SK-N-SH (cell line): ENCODE measurements at regions not wholly inside any gene's neighbourhood (a gene's known extent, or its start where the extent isn't known, plus 50 kb on each side); places are given as distances from the start of the nearest gene placed in this dataset.

ENCODE experiments used
- CTCF ChIA-PET: fragments of 300-600, 350-600 bp; formaldehyde crosslinking; extraction: SDS; loops from one replicate; lab custom pipeline; 2021; lab: Yijun Ruan, JAX
- POLR2A ChIA-PET: fragments of 350-600 bp; sonication (Branson Sonifier 250); formaldehyde crosslinking; extraction: SDS; loops from one replicate; lab custom pipeline; 2020; ENCODE audit warnings: antibody characterized with exemption, inconsistent platforms; lab: Yijun Ruan, JAX
- DNase-seq: peaks from one replicate; pipeline ENCODE4 v3.0.0; 2012
- H2AFZ ChIP-seq: fragments of 200-600 bp; sonication (generic); 2 replicates; pipeline ENCODE4 v1.8.1; 2016; ENCODE audit warnings: antibody characterized with exemption, mild to moderate bottlenecking, low read depth
- H3F3A ChIP-seq: fragments of 200-600 bp; sonication (generic); replicated peaks from 2 replicates; pipeline ENCODE3; 2016; ENCODE audit warnings: antibody characterized with exemption, mild to moderate bottlenecking; ENCODE audit not compliant: insufficient read depth
- H3K27ac ChIP-seq, 2 experiments: fragments of 200-500 bp in 1 of 2; fragments of 200-600 bp in 1 of 2; sonication (Bioruptor generic) in 1 of 2; sonication (generic), shearing (Covaris generic) in 1 of 2; 2 replicates each; pipeline versions ENCODE4 v1.5.1 to v1.6.1; 2014 to 2016; ENCODE audit warnings: low read depth in 2 of 2, inconsistent platforms in 1 of 2, low read length in 1 of 2, mild to moderate bottlenecking in 1 of 2, mixed read lengths in 1 of 2
- H3K27me3 ChIP-seq: fragments of 200-600 bp; sonication (generic), shearing (Covaris generic); 2 replicates; pipeline ENCODE4 v1.6.1; 2016; ENCODE audit warnings: mixed run types; ENCODE audit not compliant: insufficient read depth
- H3K36me3 ChIP-seq, 2 experiments: fragments of 200-500 bp in 1 of 2; fragments of 200-600 bp in 1 of 2; sonication (Bioruptor generic) in 1 of 2; sonication (generic) in 1 of 2; replicated peaks in 1 of 2; 2 replicates each; pipeline versions ENCODE3 to v1.5.1; 2014 to 2016; ENCODE audit warnings: low read length in 1 of 2, mild to moderate bottlenecking in 1 of 2; ENCODE audit not compliant: insufficient read depth in 2 of 2, control insufficient read depth in 1 of 2
- H3K4me1 ChIP-seq, 2 experiments: fragments of 200-500 bp in 1 of 2; fragments of 200-600 bp in 1 of 2; sonication (Bioruptor generic) in 1 of 2; sonication (generic), shearing (Covaris generic) in 1 of 2; 2 replicates each; pipeline versions ENCODE4 v1.5.1 to v1.6.1; 2014 to 2016; ENCODE audit warnings: low read depth in 1 of 2, low read length in 1 of 2, mixed run types in 1 of 2; ENCODE audit not compliant: insufficient read depth in 2 of 2, control insufficient read depth in 1 of 2
- H3K4me2 ChIP-seq: fragments of 200-600 bp; sonication (generic), shearing (Covaris generic); 2 replicates; pipeline ENCODE4 v1.6.1; 2017; ENCODE audit warnings: mixed run types
- H3K4me3 ChIP-seq, 2 experiments: fragments of 200-500 bp in 1 of 2; fragments of 200-600 bp in 1 of 2; sonication (Bioruptor generic) in 1 of 2; sonication (generic), shearing (Covaris generic) in 1 of 2; 2 replicates each; pipeline versions ENCODE4 v1.5.1 to v1.8.1; 2014 to 2016; ENCODE audit warnings: low read depth in 2 of 2, inconsistent platforms in 1 of 2, low read length in 1 of 2, mild to moderate bottlenecking in 1 of 2, mixed read lengths in 1 of 2, moderate library complexity in 1 of 2
- H3K79me2 ChIP-seq: fragments of 200-600 bp; sonication (generic); 2 replicates; pipeline ENCODE4 v1.8.1; 2017; ENCODE audit warnings: mild to moderate bottlenecking; ENCODE audit not compliant: insufficient read depth
- H3K9ac ChIP-seq: fragments of 200-600 bp; sonication (generic); 2 replicates; pipeline ENCODE4 v1.6.1; 2017; ENCODE audit warnings: mixed run types
- H3K9me2 ChIP-seq: fragments of 200-600 bp; sonication (generic); 2 replicates; pipeline ENCODE4 v1.6.1; 2017; ENCODE audit warnings: mixed run types
- H3K9me3 ChIP-seq: fragments of 200-600 bp; sonication (generic); 2 replicates; pipeline ENCODE4 v1.6.1; 2017; ENCODE audit warnings: mixed run types, mild to moderate bottlenecking, moderate library complexity
- H4K20me1 ChIP-seq: fragments of 200-600 bp; sonication (generic); 2 replicates; pipeline ENCODE4 v1.6.1; 2017; ENCODE audit warnings: mild to moderate bottlenecking, mixed run types; ENCODE audit not compliant: insufficient read depth
- CHD2 ChIP-seq: fragments of 150-350 bp; IDR thresholded peaks from 2 replicates; pipeline ENCODE4 v1.6.1; 2018; ENCODE audit warnings: low read length; ENCODE audit not compliant: partially characterized antibody
- CTCF ChIP-seq: fragments of 200-600 bp; sonication (generic); IDR thresholded peaks from 2 replicates; pipeline ENCODE4 v1.6.1; 2017; ENCODE audit warnings: antibody characterized with exemption, mild to moderate bottlenecking, moderate library complexity
- FOSL2 ChIP-seq: IDR thresholded peaks from 2 replicates; pipeline ENCODE4 v1.4.0; 2012; ENCODE audit warnings: low read depth, mild to moderate bottlenecking, moderate library complexity, borderline replicate concordance
- FOXM1 ChIP-seq: IDR thresholded peaks from 2 replicates; pipeline ENCODE4 v1.4.0; 2012; ENCODE audit warnings: low read depth, mild to moderate bottlenecking
- GATA2 ChIP-seq: sonication (generic); formaldehyde crosslinking; IDR thresholded peaks from 2 replicates; pipeline ENCODE4 v1.5.0; 2020; ENCODE audit warnings: mild to moderate bottlenecking, missing genetic modification reagents
- IRF3 ChIP-seq: fragments of 150-350 bp; IDR thresholded peaks from 2 replicates; pipeline ENCODE4 v1.6.1; 2016; ENCODE audit warnings: mild to moderate bottlenecking, low read depth, low read length
- JUND ChIP-seq: IDR thresholded peaks from 2 replicates; pipeline ENCODE4 v1.4.0; 2012
- MEF2A ChIP-seq: IDR thresholded peaks from 2 replicates; pipeline ENCODE4 v1.4.0; 2012; ENCODE audit warnings: low read depth, borderline replicate concordance
- MXI1 ChIP-seq: IDR thresholded peaks from 2 replicates; pipeline ENCODE4 v1.6.1; 2012; ENCODE audit warnings: mild to moderate bottlenecking, low read depth, low read length, improper control_type of control experiment
- NRF1 ChIP-seq: IDR thresholded peaks from 2 replicates; pipeline ENCODE4 v1.6.1; 2012; ENCODE audit warnings: low read depth, mild to moderate bottlenecking, low read length
- PBX3 ChIP-seq: IDR thresholded peaks from 2 replicates; pipeline ENCODE4; 2012
- POLR2AphosphoS5 ChIP-seq: IDR thresholded peaks from 2 replicates; pipeline ENCODE4 v1.6.1; 2012; ENCODE audit warnings: low read depth, low read length
- RCOR1 ChIP-seq: fragments of 150-350 bp; IDR thresholded peaks from 2 replicates; pipeline ENCODE4 v1.6.1; 2017; ENCODE audit warnings: antibody characterized with exemption, low read length
- RFX5 ChIP-seq: IDR thresholded peaks from 2 replicates; pipeline ENCODE4 v1.6.1; 2012; ENCODE audit warnings: mild to moderate bottlenecking, improper control_type of control experiment, low read length
- RXRA ChIP-seq: IDR thresholded peaks from 2 replicates; pipeline ENCODE4 v1.4.0; 2012; ENCODE audit warnings: low read depth, mild to moderate bottlenecking, borderline replicate concordance
- SIN3A ChIP-seq: IDR thresholded peaks from 2 replicates; pipeline ENCODE4 v1.6.1; 2012; ENCODE audit warnings: low read depth, mild to moderate bottlenecking, low read length, moderate library complexity, borderline replicate concordance
- SMC3 ChIP-seq: IDR thresholded peaks from 2 replicates; pipeline ENCODE4 v1.6.1; 2012; ENCODE audit warnings: low read depth, low read length, improper control_type of control experiment
- TAF1 ChIP-seq: IDR thresholded peaks from 2 replicates; pipeline ENCODE4 v1.6.1; 2012; ENCODE audit warnings: low read depth, mild to moderate bottlenecking, low read length, moderate library complexity, borderline replicate concordance
- TCF12 ChIP-seq: IDR thresholded peaks from 2 replicates; pipeline ENCODE4 v1.4.0; 2012
- TEAD4 ChIP-seq: IDR thresholded peaks from 2 replicates; pipeline ENCODE4 v1.4.0; 2012; ENCODE audit warnings: mild to moderate bottlenecking, borderline replicate concordance; ENCODE audit not compliant: insufficient read depth
- USF1 ChIP-seq: IDR thresholded peaks from 2 replicates; pipeline ENCODE4 v1.4.0; 2012; ENCODE audit warnings: low read depth, borderline replicate concordance
- USF2 ChIP-seq: fragments of 150-350 bp; IDR thresholded peaks from 2 replicates; pipeline ENCODE4 v1.6.1; 2017; ENCODE audit warnings: antibody characterized with exemption, low read length, low read depth, borderline replicate concordance
- WGBS: methylation state at CpG from one replicate; pipeline ENCODE4 v1.1.6; 2017; ENCODE audit warnings: low lambda C conversion rate; 5-methylcytosine and 5-hydroxymethylcytosine counted together

- no peak overlapping the region for H3K9ac ChIP-seq
- TF ChIP-seq RXRA (no peak), USF1 (no peak), RFX5 (no peak), TCF12 (no peak), CTCF (no peak), USF2 (no peak), FOSL2 (no peak), TEAD4 (no peak), TAF1 (no peak), SIN3A (no peak), SMC3 (no peak), FOXM1 (no peak), MXI1 (no peak), RCOR1 (no peak), NRF1 (no peak)
- H3K27ac ChIP-seq = no peak overlapping the region
- H3K9me2 ChIP-seq = no peaks in the 10 kb centered on the region
- H4K20me1 ChIP-seq = no peaks in the 10 kb centered on the region
- ChIA-PET POLR2A (no interaction called here), CTCF (no interaction called here)
- H3K79me2 ChIP-seq = no peaks in the 10 kb centered on the region
- H3K4me2 ChIP-seq = no peak overlapping the region
- H3K9me3 ChIP-seq = no peaks in the 10 kb centered on the region
- no peaks in the 10 kb centered on the region for H3F3A ChIP-seq
- 61% methylated on average over 3 of the region's 3 CpGs for WGBS
- DNase-seq = no peak
- no peaks in the 10 kb centered on the region for H3K4me1 ChIP-seq
- no peak overlapping the region for H3K4me3 ChIP-seq
- no peaks in the 10 kb centered on the region for H3K27me3 ChIP-seq
- no peak overlapping the region for H2AFZ ChIP-seq
- H3K36me3 ChIP-seq = no peaks in the 10 kb centered on the region
Measured at GRCh38 chr2:58416696-58417095, 175.6 kb upstream of the FANCL start.

- Histone ChIP-seq H3K9ac (no peak overlapping the region), H3K36me3 (no peaks in the 10 kb centered on the region), H3F3A (no peaks in the 10 kb centered on the region), H2AFZ (no peak overlapping the region), H4K20me1 (no peaks in the 10 kb centered on the region), H3K4me3 (no peak overlapping the region), H3K27ac (no peak overlapping the region), H3K4me1 (no peaks in the 10 kb centered on the region; a peak in 1 of 4 replicates), H3K79me2 (no peaks in the 10 kb centered on the region), H3K27me3 (no peaks in the 10 kb centered on the region), H3K4me2 (no peak overlapping the region), H3K9me3 (no peaks in the 10 kb centered on the region), H3K9me2 (no peaks in the 10 kb centered on the region)
- CTCF ChIA-PET = no interaction called here
- POLR2A ChIA-PET = no interaction called here
- DNase-seq = no peak
- WGBS = 18% methylated on average over 2 of the region's 2 CpGs
- TF ChIP-seq CHD2 (no peak), SIN3A (no peak), PBX3 (no peak), IRF3 (no peak), USF1 (no peak), MEF2A (no peak), TEAD4 (no peak), FOXM1 (no peak), RXRA (no peak), TCF12 (no peak), JUND (no peak), TAF1 (no peak), POLR2AphosphoS5 (no peak), FOSL2 (no peak), GATA2 (CRISPR knock-in tag) (no peak)
Measured at GRCh38 chr2:58414506-58414905, 173.4 kb upstream of the FANCL start.
